HepG2 (cell line): ENCODE measurements at regions not wholly inside any gene's neighbourhood (a gene's known extent, or its start where the extent isn't known, plus 50 kb on each side); places are given as distances from the start of the nearest gene placed in this dataset.

Experiments used
- ATAC-seq: fragments of 200-7000 bp; cut with Tn5 transposase; 3 replicates; pipeline ENCODE4 v1.9.1; 2020; ENCODE audit warnings: mild to moderate bottlenecking, moderate library complexity
- BruUV-seq: library from RNA; stranded (reverse); fragments of 400-500 nt; replicated peaks from 2 replicates; lab custom pipeline; 2021; lab: Mats Ljungman, UMichigan
- CTCF ChIA-PET: fragments of 300-600 bp; formaldehyde crosslinking; extraction: SDS; loops from one replicate; lab custom pipeline; 2021; ENCODE audit warnings: low total read pairs, inconsistent platforms, low intra/inter-chr PET ratio; lab: Yijun Ruan, JAX
- POLR2A ChIA-PET: fragments of 350-600 bp; sonication (Branson Sonifier 250); formaldehyde crosslinking; loops from one replicate; lab custom pipeline; 2020; ENCODE audit warnings: antibody characterized with exemption, inconsistent platforms; lab: Yijun Ruan, JAX
- DNase-seq: peaks from one replicate; pipeline ENCODE4 v3.0.0-alpha.2; 2015; ENCODE audit warnings: low spot score
- FAIRE-seq: peaks from 3 replicates; lab custom pipeline; 2011; peaks lifted over from hg19 to GRCh38; lab: Jason Lieb, UNC
- H2AFZ ChIP-seq: one replicate; pipeline ENCODE4 v1.6.1; 2011; ENCODE audit warnings: low read length, inconsistent platforms
- H3K27ac ChIP-seq: fragments of 300-600 bp; 3 replicates; pipeline ENCODE4 v1.8.0; 2011; ENCODE audit warnings: mixed run types, mild to moderate bottlenecking, mixed read lengths, low read length, inconsistent platforms; ENCODE audit not compliant: insufficient read depth; ENCODE audit errors: extremely low read length
- H3K27me3 ChIP-seq, 2 experiments: fragments of 200-600 bp in 1 of 2; 2 replicates in 1 of 2; 3 replicates in 1 of 2; pipeline versions ENCODE4 v1.6.0 to v1.8.0; 2011; ENCODE audit warnings: low read length in 2 of 2, mild to moderate bottlenecking in 2 of 2, moderate library complexity in 2 of 2, inconsistent platforms in 1 of 2; ENCODE audit not compliant: insufficient read depth in 2 of 2, control insufficient read depth in 1 of 2
- H3K36me3 ChIP-seq, 2 experiments: fragments of 200-600 bp in 1 of 2; replicated peaks in 1 of 2; 2 replicates in 1 of 2; 3 replicates in 1 of 2; pipeline versions ENCODE4 v1.5.1 to v1.8.0; 2011; ENCODE audit warnings: low read length in 2 of 2, inconsistent platforms in 1 of 2; ENCODE audit not compliant: insufficient read depth in 2 of 2, control insufficient read depth in 1 of 2
- H3K4me1 ChIP-seq: 2 replicates; pipeline ENCODE4 v1.5.1; 2012; ENCODE audit warnings: low read length, inconsistent platforms; ENCODE audit not compliant: insufficient read depth
- H3K4me2 ChIP-seq: 2 replicates; pipeline ENCODE4 v1.6.0; 2011; ENCODE audit warnings: low read depth, low read length, inconsistent platforms
- H3K4me3 ChIP-seq, 3 experiments: fragments of 200-600 bp in 1 of 3; sonication (generic), shearing (Covaris generic) in 1 of 3; replicated peaks in 1 of 3; 2 replicates each; pipeline ENCODE4 v1.5.1; 2011 to 2016; ENCODE audit warnings: low read length in 3 of 3, inconsistent platforms in 2 of 3, low read depth in 2 of 3, mild to moderate bottlenecking in 2 of 3, control low read depth in 1 of 3, mixed read lengths in 1 of 3; ENCODE audit not compliant: insufficient read depth in 1 of 3
- H3K79me2 ChIP-seq: one replicate; pipeline ENCODE4 v1.6.1; 2011; ENCODE audit warnings: low read length, inconsistent platforms; ENCODE audit not compliant: insufficient read depth
- H3K9ac ChIP-seq: 2 replicates; pipeline ENCODE4 v1.6.0; 2011; ENCODE audit warnings: mild to moderate bottlenecking, low read depth, low read length, inconsistent platforms; ENCODE audit not compliant: insufficient read depth
- H3K9me3 ChIP-seq: 2 replicates; pipeline ENCODE4 v1.5.1; 2012; ENCODE audit warnings: mild to moderate bottlenecking, low read length
- H4K20me1 ChIP-seq: 2 replicates; pipeline ENCODE4 v1.6.0; 2011; ENCODE audit warnings: inconsistent platforms, mild to moderate bottlenecking, low read length, moderate library complexity; ENCODE audit not compliant: insufficient read depth
- FOXP4 ChIP-seq: sonication (generic); formaldehyde crosslinking; IDR thresholded peaks from 2 replicates; pipeline ENCODE4 v1.4.0; 2020; ENCODE audit warnings: missing genetic modification reagents
- RFXANK ChIP-seq: IDR thresholded peaks from 2 replicates; pipeline ENCODE4 v1.6.1; 2016
- TERF1 ChIP-seq: sonication (generic); formaldehyde crosslinking; IDR thresholded peaks from 2 replicates; pipeline ENCODE4 v1.8.0; 2022; ENCODE audit warnings: mild to moderate bottlenecking, missing genetic modification reagents, moderate library complexity
- ZC3H13 ChIP-seq: sonication (generic); formaldehyde crosslinking; IDR thresholded peaks from 2 replicates; pipeline ENCODE4 v1.8.1; 2023; ENCODE audit warnings: mild to moderate bottlenecking, missing genetic modification reagents, moderate library complexity
- ZNF775 ChIP-seq: sonication (generic); formaldehyde crosslinking; IDR thresholded peaks from 2 replicates; pipeline ENCODE4 v1.4.0; 2020; ENCODE audit warnings: missing genetic modification reagents, mild to moderate bottlenecking, moderate library complexity, borderline replicate concordance
- ZSCAN12 ChIP-seq: sonication (generic); formaldehyde crosslinking; IDR thresholded peaks from 2 replicates; pipeline ENCODE4 v1.9.0; 2021; ENCODE audit warnings: mild to moderate bottlenecking, missing genetic modification reagents
- WGBS: methylation state at CpG from one replicate; pipeline ENCODE4 v1.1.6; 2017; ENCODE audit warnings: low lambda C conversion rate; 5-methylcytosine and 5-hydroxymethylcytosine counted together
- in situ Hi-C: cut with HindIII; loops from 2 replicates; pipeline ENCODE4 v1.10.0; 2017; ENCODE audit warnings: low pct_unique_long_range_greater_than_20kb; ENCODE audit not compliant: extremely low pct_ligation_motif_present
- intact Hi-C: fragments of 100-400 bp; cut with micrococcal nuclease; formaldehyde crosslinking; loops from one replicate; pipeline ENCODE4 v1.10.0; 2022; ENCODE audit not compliant: unreplicated experiment
- TF ChIP-seq, protein P1 (sequence below): sonication (generic); formaldehyde crosslinking; IDR thresholded peaks from 2 replicates; pipeline ENCODE4 v1.8.0; 2022; ENCODE audit warnings: mild to moderate bottlenecking, missing genetic modification reagents, borderline replicate concordance

- Histone ChIP-seq H3K36me3 (no peaks in the 10 kb centered on the region), H2AFZ (no peak overlapping the region), H3K9me3 (no peaks in the 10 kb centered on the region), H3K79me2 (no peaks in the 10 kb centered on the region), H3K27ac (no peak overlapping the region), H3K4me2 (no peak overlapping the region), H3K4me1 (no peaks in the 10 kb centered on the region), H3K4me3 (no peak overlapping the region), H3K27me3 (no peaks in the 10 kb centered on the region), H3K9ac (no peak overlapping the region), H4K20me1 (no peaks in the 10 kb centered on the region)
- intact Hi-C loops = no loop called here
- CTCF ChIA-PET = no interaction called here
- no peak for TF ChIP-seq ZC3H13 (CRISPR knock-in tag)
- no peak for TF ChIP-seq ZSCAN12 (CRISPR knock-in tag)
- TF ChIP-seq FOXP4 (CRISPR knock-in tag) = no peak
- TF ChIP-seq RFXANK (CRISPR knock-in tag) = no peak
- TF ChIP-seq TERF1 = no peak
- no peak for TF ChIP-seq ZNF775 (CRISPR knock-in tag)
- TF ChIP-seq, protein P1, sequence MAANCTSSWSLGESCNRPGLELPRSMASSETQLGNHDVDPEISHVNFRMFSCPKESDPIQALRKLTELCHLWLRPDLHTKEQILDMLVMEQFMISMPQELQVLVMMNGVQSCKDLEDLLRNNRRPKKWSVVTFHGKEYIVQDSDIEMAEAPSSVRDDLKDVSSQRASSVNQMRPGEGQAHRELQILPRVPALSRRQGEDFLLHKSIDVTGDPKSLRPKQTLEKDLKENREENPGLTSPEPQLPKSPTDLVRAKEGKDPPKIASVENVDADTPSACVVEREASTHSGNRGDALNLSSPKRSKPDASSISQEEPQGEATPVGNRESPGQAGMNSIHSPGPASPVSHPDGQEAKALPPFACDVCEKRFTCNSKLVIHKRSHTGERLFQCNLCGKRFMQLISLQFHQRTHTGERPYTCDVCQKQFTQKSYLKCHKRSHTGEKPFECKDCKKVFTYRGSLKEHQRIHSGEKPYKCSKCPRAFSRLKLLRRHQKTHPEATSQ = no peak
- no TSS peak for BruUV-seq
- POLR2A ChIA-PET = no interaction called here
- FAIRE-seq (no peak), ATAC-seq (no peak), DNase-seq (no peak)
- 94% methylated on average over 1 of the region's 1 CpG for WGBS
- in situ Hi-C loops = no loop called here
These were observed 238.0 kb downstream of the FBXO4 start for GRCh38 chr5:42163083-42163482.
